ENCODE measurements at regions not wholly inside any gene's neighbourhood (a gene's known extent, or its start where the extent isn't known, plus 50 kb on each side); places are given as distances from the start of the nearest gene placed in this dataset.

- Histone ChIP-seq H3K9me3 (no peaks in the 10 kb centered on the region), H3K27me3 (no peaks in the 10 kb centered on the region), H3K4me3 (peak overlapping the region in 1 of 2 donors; percentile 2), H3K4me1 (peaks cover 28% of the 10 kb centered on the region), H3K36me3 (no peaks in the 10 kb centered on the region), H3K27ac (peak overlapping the region; percentile 71)
- intact Hi-C loops (cut with DNase I) = no loop called here
- TF ChIP-seq CTCF (IDR thresholded peaks at IDR 0.05) = no peak
- no peak for TF ChIP-seq POLR2A (IDR thresholded peaks at IDR 0.05)
- TF ChIP-seq POLR2AphosphoS5 (IDR thresholded peaks at IDR 0.05; ENCODE audit: insufficient read depth in 1 of 2, low read depth in 1 of 2) = no peak
- DNase-seq (ENCODE audit: extremely low spot score in 2 of 2) = peak; percentile 79 to 87
Measured at GRCh38 chr14:75363570-75364227, 64.1 kb upstream of the JDP2 start.

- intact Hi-C loops (cut with DNase I) = no loop called here
- Histone ChIP-seq H3K27me3 (no peaks in the 10 kb centered on the region), H3K36me3 (no peaks in the 10 kb centered on the region), H3K27ac (no peak overlapping the region), H3K4me3 (no peak overlapping the region), H3K9me3 (no peaks in the 10 kb centered on the region), H3K4me1 (peaks cover 28% of the 10 kb centered on the region)
- DNase-seq (ENCODE audit: extremely low spot score in 2 of 2) = no peak
- no peak for TF ChIP-seq CTCF (IDR thresholded peaks at IDR 0.05)
- no peak for TF ChIP-seq POLR2A (IDR thresholded peaks at IDR 0.05)
- no peak for TF ChIP-seq POLR2AphosphoS5 (IDR thresholded peaks at IDR 0.05; ENCODE audit: insufficient read depth in 1 of 2, low read depth in 1 of 2)
Measured at GRCh38 chr14:75365116-75365515, 62.7 kb upstream of the JDP2 start.

- intact Hi-C loops (cut with DNase I) = no loop called here
- TF ChIP-seq POLR2AphosphoS5 (IDR thresholded peaks at IDR 0.05; ENCODE audit: insufficient read depth in 1 of 2, low read depth in 1 of 2) = no peak
- no peak for TF ChIP-seq POLR2A (IDR thresholded peaks at IDR 0.05)
- TF ChIP-seq CTCF (IDR thresholded peaks at IDR 0.05) = no peak
- H3K4me3 ChIP-seq = no peak overlapping the region
- H3K9me3 ChIP-seq = no peaks in the 10 kb centered on the region
- H3K4me1 ChIP-seq = peaks cover 24% of the 10 kb centered on the region
- H3K27ac ChIP-seq = no peak overlapping the region
- H3K36me3 ChIP-seq = no peaks in the 10 kb centered on the region
- peak in 1 of 2 donors; percentile 49 for DNase-seq (ENCODE audit: extremely low spot score in 2 of 2)
- no peaks in the 10 kb centered on the region for H3K27me3 ChIP-seq
Measured at GRCh38 chr14:75366963-75367362, 60.9 kb upstream of the JDP2 start.

- no peaks in the 10 kb centered on the region for H3K9me3 ChIP-seq
- intact Hi-C loops (cut with DNase I) = no loop called here
- DNase-seq (ENCODE audit: extremely low spot score in 2 of 2) = no peak
- no peaks in the 10 kb centered on the region for H3K27me3 ChIP-seq
- peaks cover 11% of the 10 kb centered on the region for H3K4me1 ChIP-seq
- no peaks in the 10 kb centered on the region for H3K36me3 ChIP-seq
- no peak overlapping the region for H3K27ac ChIP-seq
- TF ChIP-seq POLR2A (IDR thresholded peaks at IDR 0.05) (no peak), CTCF (IDR thresholded peaks at IDR 0.05) (no peak), POLR2AphosphoS5 (IDR thresholded peaks at IDR 0.05; ENCODE audit: insufficient read depth in 1 of 2, low read depth in 1 of 2) (no peak)
- H3K4me3 ChIP-seq = no peak overlapping the region
Measured at GRCh38 chr14:75368333-75368732, 59.5 kb upstream of the JDP2 start.

- no peak for TF ChIP-seq CTCF (IDR thresholded peaks at IDR 0.05)
- TF ChIP-seq POLR2A (IDR thresholded peaks at IDR 0.05) = no peak
- TF ChIP-seq POLR2AphosphoS5 (IDR thresholded peaks at IDR 0.05; ENCODE audit: insufficient read depth in 1 of 2, low read depth in 1 of 2) = no peak
- Histone ChIP-seq H3K27me3 (no peaks in the 10 kb centered on the region), H3K4me3 (no peak overlapping the region), H3K27ac (no peak overlapping the region), H3K9me3 (no peaks in the 10 kb centered on the region), H3K4me1 (no peaks in the 10 kb centered on the region), H3K36me3 (no peaks in the 10 kb centered on the region)
- peak in 1 of 2 donors; percentile 62 for DNase-seq (ENCODE audit: extremely low spot score in 2 of 2)
- intact Hi-C loops (cut with DNase I) = no loop called here
Measured at GRCh38 chr14:75369506-75369905, 58.3 kb upstream of the JDP2 start.
